Tibial nerve (tissue), 4 donors: ENCODE measurements at regions not wholly inside any gene's neighbourhood (a gene's known extent, or its start where the extent isn't known, plus 50 kb on each side); places are given as distances from the start of the nearest gene placed in this dataset.
"Not testable (repeated sequence)": the region's sequence is repeated elsewhere in the genome, so short reads cannot be mapped to it uniquely, and the experiment has no call there.

Experiments
- DNase-seq, 2 donors: peaks; one replicate each; pipeline ENCODE4 v3.0.0-alpha.2; 2019; ENCODE audit warnings: low spot score in 2 of 2
- H3K27ac ChIP-seq, 4 donors: fragments of 200-600 bp; sonication (generic) in 3 of 4; one replicate each; pipeline ENCODE4 v1.5.1; 2017 to 2019; ENCODE audit warnings: mild to moderate bottlenecking in 1 of 4
- H3K27me3 ChIP-seq, 2 donors: fragments of 200-600 bp; sonication (generic) in 1 of 2; one replicate each; pipeline versions ENCODE4 v1.5.1 to v1.6.0; 2017 to 2019
- H3K36me3 ChIP-seq, 3 donors: fragments of 200-600 bp; sonication (generic); one replicate each; pipeline ENCODE4 v1.5.1; 2018 to 2019
- H3K4me1 ChIP-seq, 4 donors: fragments of 200-600 bp; sonication (generic) in 3 of 4; one replicate each; pipeline ENCODE4 v1.5.1; 2017 to 2019
- H3K4me3 ChIP-seq, 4 donors: fragments of 200-600 bp; sonication (generic) in 3 of 4; one replicate each; pipeline ENCODE4 v1.5.1; 2017 to 2019; ENCODE audit warnings: mild to moderate bottlenecking in 1 of 4, moderate library complexity in 1 of 4
- H3K9me3 ChIP-seq, 4 donors: fragments of 200-600 bp; sonication (generic) in 3 of 4; one replicate each; pipeline ENCODE4 v1.5.1; 2017 to 2019
- EP300 ChIP-seq, 2 donors: sonication (generic); formaldehyde crosslinking; IDR thresholded peaks; one replicate each; pipeline ENCODE4 v1.6.1; 2017; ENCODE audit warnings: antibody characterized with exemption in 2 of 2, mild to moderate bottlenecking in 1 of 2
- POLR2A ChIP-seq, 2 donors: fragments of 450-650 bp; IDR thresholded peaks; one replicate each; pipeline ENCODE4 v1.6.1; 2017; ENCODE audit warnings: antibody characterized with exemption in 2 of 2, mild to moderate bottlenecking in 2 of 2, moderate library complexity in 2 of 2
- WGBS, 2 donors: methylation state at CpG; one replicate each; pipeline ENCODE4 v1.1.5; 2018; 5-methylcytosine and 5-hydroxymethylcytosine counted together
- TF ChIP-seq, protein P1 (sequence below), 5 experiments: fragments of 200-600 bp in 3 of 5; fragments of 450-650 bp in 2 of 5; sonication (generic) in 3 of 5; IDR thresholded peaks; one replicate each; pipeline ENCODE4 v1.5.1; 2016 to 2019; ENCODE audit warnings: antibody characterized with exemption in 5 of 5, mild to moderate bottlenecking in 3 of 5, moderate library complexity in 2 of 5

- Histone ChIP-seq H3K36me3 (no peaks in the 10 kb centered on the region), H3K4me1 (no peaks in the 10 kb centered on the region), H3K27me3 (no peaks in the 10 kb centered on the region), H3K9me3 (peaks cover 0 to 5% (median 0%) of the 10 kb centered on the region in 4 donors), H3K27ac (no peak overlapping the region), H3K4me3 (no peak overlapping the region)
- DNase-seq, result no peak
- TF ChIP-seq POLR2A (IDR thresholded peaks at IDR 0.05) (no peak), EP300 (IDR thresholded peaks at IDR 0.05) (no peak)
- TF ChIP-seq, protein P1, sequence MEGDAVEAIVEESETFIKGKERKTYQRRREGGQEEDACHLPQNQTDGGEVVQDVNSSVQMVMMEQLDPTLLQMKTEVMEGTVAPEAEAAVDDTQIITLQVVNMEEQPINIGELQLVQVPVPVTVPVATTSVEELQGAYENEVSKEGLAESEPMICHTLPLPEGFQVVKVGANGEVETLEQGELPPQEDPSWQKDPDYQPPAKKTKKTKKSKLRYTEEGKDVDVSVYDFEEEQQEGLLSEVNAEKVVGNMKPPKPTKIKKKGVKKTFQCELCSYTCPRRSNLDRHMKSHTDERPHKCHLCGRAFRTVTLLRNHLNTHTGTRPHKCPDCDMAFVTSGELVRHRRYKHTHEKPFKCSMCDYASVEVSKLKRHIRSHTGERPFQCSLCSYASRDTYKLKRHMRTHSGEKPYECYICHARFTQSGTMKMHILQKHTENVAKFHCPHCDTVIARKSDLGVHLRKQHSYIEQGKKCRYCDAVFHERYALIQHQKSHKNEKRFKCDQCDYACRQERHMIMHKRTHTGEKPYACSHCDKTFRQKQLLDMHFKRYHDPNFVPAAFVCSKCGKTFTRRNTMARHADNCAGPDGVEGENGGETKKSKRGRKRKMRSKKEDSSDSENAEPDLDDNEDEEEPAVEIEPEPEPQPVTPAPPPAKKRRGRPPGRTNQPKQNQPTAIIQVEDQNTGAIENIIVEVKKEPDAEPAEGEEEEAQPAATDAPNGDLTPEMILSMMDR (IDR thresholded peaks at IDR 0.05), result no peak
- WGBS, 2 donors, result 92 to 93% methylated on average over 18 to 34 of the region's 34 CpGs
Measured at GRCh38 chr16:5186381-5186903, 88.8 kb upstream of the EEF2KMT start.

DNA sequence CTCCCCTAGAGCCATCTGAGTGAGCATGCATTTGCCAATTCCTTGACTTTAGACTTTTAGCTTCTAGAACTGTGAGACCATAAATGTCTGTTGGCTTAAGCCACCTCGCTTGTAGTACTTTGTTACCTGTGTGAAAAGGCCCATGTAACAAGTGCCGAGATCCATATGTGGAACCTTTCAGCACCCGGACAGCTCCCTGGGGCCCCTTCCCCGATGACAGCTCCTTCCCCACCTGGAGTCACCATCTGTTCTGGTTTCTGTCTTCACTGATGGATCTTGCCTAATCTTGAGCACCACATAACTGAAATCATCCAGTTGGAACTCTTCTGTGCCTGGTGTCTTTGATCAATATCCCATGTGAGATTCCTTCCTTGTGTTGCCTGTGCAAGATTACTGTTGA, 78.9 kb upstream of the EEF2KMT start:
- peaks cover 0 to 41% (median 0%) of the 10 kb centered on the region in 4 donors for H3K9me3 ChIP-seq
- H3K27ac ChIP-seq, result no peak overlapping the region
- WGBS, 2 donors, result 24 to 32% methylated on average over 4 of the region's 4 CpGs
- no peaks in the 10 kb centered on the region for H3K4me1 ChIP-seq
- DNase-seq, result no peak
- TF ChIP-seq, protein P1 (IDR thresholded peaks at IDR 0.05), result no peak
- TF ChIP-seq POLR2A (IDR thresholded peaks at IDR 0.05) (no peak), EP300 (IDR thresholded peaks at IDR 0.05) (no peak)
- no peak overlapping the region for H3K4me3 ChIP-seq
- no peaks in the 10 kb centered on the region for H3K27me3 ChIP-seq
- H3K36me3 ChIP-seq, result no peaks in the 10 kb centered on the region

DNA sequence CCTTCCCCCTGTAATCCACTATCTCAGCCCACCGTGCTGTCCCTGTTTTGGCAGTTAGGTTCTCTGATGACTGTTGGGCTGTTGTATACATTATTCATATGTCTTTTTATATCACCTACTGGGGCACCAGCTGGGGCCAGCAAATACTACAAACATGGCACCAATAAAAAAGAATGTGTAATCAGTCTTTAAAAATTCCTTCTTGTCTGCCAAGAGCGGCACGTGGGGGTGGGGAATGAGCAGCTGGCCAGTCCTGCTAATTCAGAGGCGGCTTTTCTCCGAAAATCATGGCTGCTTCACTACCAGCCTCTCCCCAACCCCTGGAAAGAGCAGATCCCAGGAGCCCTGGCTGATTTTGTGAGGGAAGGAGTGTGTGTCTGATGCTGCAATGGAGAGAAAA, 77.7 kb upstream of the EEF2KMT start:
- Histone ChIP-seq H3K9me3 (peaks cover 0 to 41% (median 0%) of the 10 kb centered on the region in 4 donors), H3K36me3 (no peaks in the 10 kb centered on the region), H3K4me3 (no peak overlapping the region), H3K4me1 (no peaks in the 10 kb centered on the region), H3K27ac (no peak overlapping the region), H3K27me3 (no peaks in the 10 kb centered on the region)
- DNase-seq, result no peak
- TF ChIP-seq POLR2A (IDR thresholded peaks at IDR 0.05) (no peak), EP300 (IDR thresholded peaks at IDR 0.05) (no peak)
- TF ChIP-seq, protein P1 (IDR thresholded peaks at IDR 0.05), result no peak
- WGBS, 2 donors, result 69 to 75% methylated on average over 5 of the region's 5 CpGs

GRCh38 chr16:5166486-5166885, 68.9 kb upstream of the EEF2KMT start:
- WGBS, 2 donors, result 8 to 9% methylated on average over 6 of the region's 6 CpGs
- Histone ChIP-seq H3K4me3 (no peak overlapping the region), H3K36me3 (no peaks in the 10 kb centered on the region), H3K27ac (no peak overlapping the region), H3K27me3 (no peaks in the 10 kb centered on the region), H3K9me3 (peaks cover 0 to 14% (median 0%) of the 10 kb centered on the region in 4 donors), H3K4me1 (no peaks in the 10 kb centered on the region)
- no peak for DNase-seq
- TF ChIP-seq, protein P1 (IDR thresholded peaks at IDR 0.05), result no peak
- TF ChIP-seq POLR2A (IDR thresholded peaks at IDR 0.05) (no peak), EP300 (IDR thresholded peaks at IDR 0.05) (no peak)

GRCh38 chr16:5165429-5165828, 67.8 kb upstream of the EEF2KMT start:
- DNase-seq, H3K27me3 ChIP-seq, H3K4me1 ChIP-seq, H3K4me3 ChIP-seq, H3K27ac ChIP-seq, H3K36me3 ChIP-seq: not testable (repeated sequence)
- H3K9me3 ChIP-seq, result peaks cover 0 to 17% (median 0%) of the 10 kb centered on the region in 4 donors
- 80 to 90% methylated on average over 1 of the region's 1 CpG for WGBS, 2 donors

DNA sequence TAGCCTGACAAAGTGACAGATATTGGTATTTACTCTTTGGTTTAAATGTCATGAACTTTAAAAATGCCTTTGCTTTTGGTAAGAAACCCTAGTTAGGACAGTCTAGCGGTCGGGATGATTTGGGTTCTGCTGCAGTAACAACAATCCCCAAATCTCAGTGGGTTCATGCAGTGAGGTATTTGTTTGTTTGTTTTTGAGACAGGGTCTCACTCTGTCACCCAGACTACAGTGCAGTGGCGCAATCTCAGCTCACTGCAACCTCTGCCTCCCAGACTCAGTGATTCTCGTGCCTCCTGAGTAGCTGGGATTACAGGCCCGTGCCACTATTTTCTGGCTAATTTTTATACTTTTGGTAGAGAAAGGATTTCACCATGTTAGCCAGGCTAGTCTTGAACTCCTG, 65.2 kb upstream of the EEF2KMT start:
- H3K9me3 ChIP-seq, result peaks cover 0 to 17% (median 0%) of the 10 kb centered on the region in 4 donors
- not testable (repeated sequence) for H3K4me3 ChIP-seq, H3K36me3 ChIP-seq, H3K27ac ChIP-seq, H3K4me1 ChIP-seq, H3K27me3 ChIP-seq, DNase-seq
- 89 to 90% methylated on average over 5 of the region's 5 CpGs for WGBS, 2 donors

GRCh38 chr16:5161888-5162287, 64.3 kb upstream of the EEF2KMT start:
- DNase-seq, H3K4me1 ChIP-seq, H3K36me3 ChIP-seq, H3K27me3 ChIP-seq, H3K27ac ChIP-seq, H3K4me3 ChIP-seq: not testable (repeated sequence)
- WGBS, 2 donors, result 93 to 94% methylated on average over 6 of the region's 6 CpGs
- H3K9me3 ChIP-seq, result peaks cover 0 to 17% (median 0%) of the 10 kb centered on the region in 4 donors

DNA sequence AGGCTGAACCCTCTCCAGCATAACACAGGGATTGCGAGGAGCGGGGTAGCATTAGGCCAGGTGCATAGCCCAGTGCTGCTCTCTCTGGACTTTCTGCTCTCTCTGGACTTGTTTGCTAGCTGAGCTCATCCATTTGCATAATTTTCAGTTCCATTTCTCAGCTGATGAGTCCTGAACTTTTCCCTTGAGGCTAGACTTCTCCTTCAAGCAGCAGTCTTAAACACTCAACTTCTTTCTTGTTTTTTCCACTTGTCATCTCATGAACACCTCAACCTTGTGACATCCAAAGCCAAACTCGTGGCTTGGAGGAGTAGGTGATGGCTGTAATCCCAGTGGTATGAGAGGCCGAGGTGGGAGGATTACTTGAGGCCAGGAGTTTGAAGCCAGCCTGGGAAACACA, 62.4 kb upstream of the EEF2KMT start:
- H3K36me3 ChIP-seq, H3K4me3 ChIP-seq, H3K4me1 ChIP-seq, H3K27ac ChIP-seq, DNase-seq, H3K27me3 ChIP-seq: not testable (repeated sequence)
- 52 to 71% methylated on average over 4 of the region's 4 CpGs for WGBS, 2 donors
- H3K9me3 ChIP-seq, result peaks cover 0 to 17% (median 0%) of the 10 kb centered on the region in 4 donors

- 17 to 20% methylated on average over 5 of the region's 5 CpGs for WGBS, 2 donors
- H3K4me3 ChIP-seq, H3K4me1 ChIP-seq, DNase-seq, H3K27me3 ChIP-seq, H3K36me3 ChIP-seq, H3K27ac ChIP-seq: not testable (repeated sequence)
- peaks cover 0 to 17% (median 0%) of the 10 kb centered on the region in 4 donors for H3K9me3 ChIP-seq
Measured at GRCh38 chr16:5159537-5159936, 61.9 kb upstream of the EEF2KMT start.
